ENCODE measurements at regions not wholly inside any gene's neighbourhood (a gene's known extent, or its start where the extent isn't known, plus 50 kb on each side); places are given as distances from the start of the nearest gene placed in this dataset.

DNA sequence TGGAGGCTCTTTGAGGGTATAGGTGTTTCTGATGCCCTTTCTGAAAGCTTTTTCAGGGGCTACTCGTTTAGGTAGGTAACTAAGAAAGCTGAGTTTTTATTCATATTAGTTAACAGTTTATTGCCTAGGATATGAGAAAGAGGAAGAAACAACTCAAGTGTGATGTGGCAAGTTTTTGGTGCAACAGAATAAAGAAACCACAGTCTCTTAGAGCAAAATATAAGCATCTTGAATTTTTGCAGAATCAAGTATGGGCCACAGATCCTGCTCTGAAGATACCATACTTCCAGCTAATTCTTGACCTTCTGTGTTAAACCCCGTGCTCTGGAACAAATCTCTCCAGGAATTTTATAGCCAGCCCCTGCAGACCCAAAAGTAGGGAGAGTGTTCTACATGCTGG is 147.7 kb upstream of the SLC1A4 start (continued):
- TF ChIP-seq ZNF362 (tag by site-specific recombination; IDR thresholded peaks at IDR 0.05): no peak

- H3K4me3 ChIP-seq (ENCODE audit: low read depth, low read length): no peak overlapping the region
- H3K27ac ChIP-seq (ENCODE audit: extremely low read depth, low read depth, low read length): no peak overlapping the region
- TF ChIP-seq, protein P1, sequence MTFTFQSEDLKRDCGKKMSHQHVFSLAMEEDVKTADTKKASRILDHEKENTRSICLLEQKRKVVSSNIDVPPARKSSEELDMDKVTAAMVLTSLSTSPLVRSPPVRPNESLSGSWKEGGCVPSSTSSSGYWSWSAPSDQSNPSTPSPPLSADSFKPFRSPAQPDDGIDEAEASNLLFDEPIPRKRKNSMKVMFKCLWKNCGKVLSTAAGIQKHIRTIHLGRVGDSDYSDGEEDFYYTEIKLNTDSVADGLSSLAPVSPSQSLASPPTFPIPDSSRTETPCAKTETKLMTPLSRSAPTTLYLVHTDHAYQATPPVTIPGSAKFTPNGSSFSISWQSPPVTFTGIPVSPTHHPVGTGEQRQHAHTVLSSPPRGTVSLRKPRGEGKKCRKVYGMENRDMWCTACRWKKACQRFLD (tag by site-specific recombination; IDR thresholded peaks at IDR 0.05): no peak
- TF ChIP-seq ZNF768 (tag by site-specific recombination; IDR thresholded peaks at IDR 0.05): no peak
- TF ChIP-seq CTCF (tag by site-specific recombination; IDR thresholded peaks at IDR 0.05): no peak
- ChIA-PET CTCF (interaction anchor here (1.8 to 2.2 kb wide), 2 partner anchors 9 to 10 kb away, joined by 8 to 10 read pairs; no protein-coding TSS in a partner anchor), POLR2A (interaction anchor here (1.3 kb wide), 1 partner anchor 188 kb away, joined by 3 read pairs; the partner anchor contains the start of gene SERTAD2)
- no peaks in the 10 kb centered on the region for H3K9me3 ChIP-seq (ENCODE audit: control insufficient read depth, insufficient read depth, low read depth, low read length)
- H3K4me1 ChIP-seq (ENCODE audit: control insufficient read depth, insufficient read depth, low read length): no peaks in the 10 kb centered on the region
- H3K36me3 ChIP-seq (ENCODE audit: control insufficient read depth in 2 of 2, insufficient read depth in 1 of 2, low read length in 2 of 2): no peaks in the 10 kb centered on the region
These were observed 147.2 kb upstream of the SLC1A4 start for GRCh38 chr2:64842030-64842429.

- H3K27ac ChIP-seq (ENCODE audit: extremely low read depth, low read depth, low read length): no peak overlapping the region
- H3K36me3 ChIP-seq (ENCODE audit: control insufficient read depth in 2 of 2, insufficient read depth in 1 of 2, low read length in 2 of 2): no peaks in the 10 kb centered on the region
- TF ChIP-seq ZNF23 (tag by site-specific recombination; IDR thresholded peaks at IDR 0.05; ENCODE audit: borderline replicate concordance) (no peak), ZNF501 (tag by site-specific recombination; IDR thresholded peaks at IDR 0.05) (no peak)
- no peak overlapping the region for H3K4me3 ChIP-seq (ENCODE audit: low read depth, low read length)
- no peaks in the 10 kb centered on the region for H3K9me3 ChIP-seq (ENCODE audit: control insufficient read depth, insufficient read depth, low read depth, low read length)
- POLR2A ChIA-PET: no interaction called here
- CTCF ChIA-PET: no interaction called here
- H3K4me1 ChIP-seq (ENCODE audit: control insufficient read depth, insufficient read depth, low read length): no peaks in the 10 kb centered on the region
These were observed 145.1 kb upstream of the SLC1A4 start for GRCh38 chr2:64844087-64844486.

- Histone ChIP-seq H3K4me1 (ENCODE audit: control insufficient read depth, insufficient read depth, low read length) (no peaks in the 10 kb centered on the region), H3K36me3 (ENCODE audit: control insufficient read depth in 2 of 2, insufficient read depth in 1 of 2, low read length in 2 of 2) (no peaks in the 10 kb centered on the region), H3K9me3 (ENCODE audit: control insufficient read depth, insufficient read depth, low read depth, low read length) (no peaks in the 10 kb centered on the region), H3K4me3 (ENCODE audit: low read depth, low read length) (no peak overlapping the region), H3K27ac (ENCODE audit: extremely low read depth, low read depth, low read length) (no peak overlapping the region)
- TF ChIP-seq ZFP3 (tag by site-specific recombination; IDR thresholded peaks at IDR 0.05; ENCODE audit: low read depth) (peak; percentile 50; the same call in 1 of the 2 replicates), ZNF280D (tag by site-specific recombination; IDR thresholded peaks at IDR 0.05) (no peak)
- ChIA-PET POLR2A (no interaction called here), CTCF (interaction anchor here (0.5 to 1.0 kb wide), 2 partner anchors 12 to 13 kb away, joined by 3 read pairs; no protein-coding TSS in a partner anchor)
These were observed 143.8 kb upstream of the SLC1A4 start for GRCh38 chr2:64845273-64845905.

Measured in HEK293 (cell line).